HG03354 (cell line): ENCODE measurements at regions not wholly inside any gene's neighbourhood (a gene's known extent, or its start where the extent isn't known, plus 50 kb on each side); places are given as distances from the start of the nearest gene placed in this dataset.
"Not testable (repeated sequence)": the region's sequence is repeated elsewhere in the genome, so short reads cannot be mapped to it uniquely, and the experiment has no call there.

Source experiments
- ATAC-seq: cut with Tn5 transposase; IDR thresholded peaks from one replicate; pipeline ENCODE4 v1.9.1; 2021; ENCODE audit warnings: mild to moderate bottlenecking; ENCODE audit not compliant: unreplicated experiment, poor library complexity, severe bottlenecking

GRCh38 chr7:52639981-52640380 lies 395.5 kb upstream of the POM121L12 start:
- no peak for ATAC-seq

GRCh38 chr7:52639126-52639525 lies 396.3 kb upstream of the POM121L12 start:
- no peak for ATAC-seq

- ATAC-seq = no peak
Observed at GRCh38 chr7:52635021-52635420, 400.4 kb upstream of the POM121L12 start.

- no peak for ATAC-seq
Observed at GRCh38 chr7:52620849-52621248, 414.6 kb upstream of the POM121L12 start.

GRCh38 chr7:52616552-52616951 lies 418.9 kb upstream of the POM121L12 start:
- ATAC-seq = no peak

- no peak for ATAC-seq
Observed at GRCh38 chr7:52615021-52615695, 420.3 kb upstream of the POM121L12 start.

GRCh38 chr7:52609511-52609910 lies 425.9 kb upstream of the POM121L12 start:
- ATAC-seq = no peak

GRCh38 chr7:52592698-52593097 lies 442.7 kb upstream of the POM121L12 start:
- no peak for ATAC-seq

- no peak for ATAC-seq
Observed at GRCh38 chr7:52586704-52587103, 448.7 kb upstream of the POM121L12 start.

GRCh38 chr7:52584041-52584440 lies 451.4 kb upstream of the POM121L12 start:
- ATAC-seq = no peak

- ATAC-seq = not testable (repeated sequence)
Observed at GRCh38 chr7:52573141-52573540, 462.3 kb upstream of the POM121L12 start.

GRCh38 chr7:52571026-52571425 lies 464.4 kb upstream of the POM121L12 start:
- no peak for ATAC-seq

GRCh38 chr7:52569151-52569550 lies 466.3 kb upstream of the POM121L12 start:
- no peak for ATAC-seq

- ATAC-seq = no peak
Observed at GRCh38 chr7:52565974-52566373, 469.5 kb upstream of the POM121L12 start.

- ATAC-seq = no peak
Observed at GRCh38 chr7:52555805-52556204, 479.6 kb upstream of the POM121L12 start.

- no peak for ATAC-seq
Observed at GRCh38 chr7:52547308-52547910, 488.0 kb upstream of the POM121L12 start.

GRCh38 chr7:52541198-52541765 lies 494.2 kb upstream of the POM121L12 start:
- not testable (repeated sequence) for ATAC-seq

- ATAC-seq = no peak
Observed at GRCh38 chr7:52540041-52540440, 495.4 kb upstream of the POM121L12 start.

GRCh38 chr7:52539414-52539813 lies 496.0 kb upstream of the POM121L12 start:
- ATAC-seq = no peak

GRCh38 chr7:52537051-52537450 lies 498.4 kb upstream of the POM121L12 start:
- ATAC-seq = no peak

GRCh38 chr7:52525772-52526341 lies 509.6 kb upstream of the POM121L12 start:
- no peak for ATAC-seq
